ENCODE measurements at regions not wholly inside any gene's neighbourhood (a gene's known extent, or its start where the extent isn't known, plus 50 kb on each side); places are given as distances from the start of the nearest gene placed in this dataset.

DNA sequence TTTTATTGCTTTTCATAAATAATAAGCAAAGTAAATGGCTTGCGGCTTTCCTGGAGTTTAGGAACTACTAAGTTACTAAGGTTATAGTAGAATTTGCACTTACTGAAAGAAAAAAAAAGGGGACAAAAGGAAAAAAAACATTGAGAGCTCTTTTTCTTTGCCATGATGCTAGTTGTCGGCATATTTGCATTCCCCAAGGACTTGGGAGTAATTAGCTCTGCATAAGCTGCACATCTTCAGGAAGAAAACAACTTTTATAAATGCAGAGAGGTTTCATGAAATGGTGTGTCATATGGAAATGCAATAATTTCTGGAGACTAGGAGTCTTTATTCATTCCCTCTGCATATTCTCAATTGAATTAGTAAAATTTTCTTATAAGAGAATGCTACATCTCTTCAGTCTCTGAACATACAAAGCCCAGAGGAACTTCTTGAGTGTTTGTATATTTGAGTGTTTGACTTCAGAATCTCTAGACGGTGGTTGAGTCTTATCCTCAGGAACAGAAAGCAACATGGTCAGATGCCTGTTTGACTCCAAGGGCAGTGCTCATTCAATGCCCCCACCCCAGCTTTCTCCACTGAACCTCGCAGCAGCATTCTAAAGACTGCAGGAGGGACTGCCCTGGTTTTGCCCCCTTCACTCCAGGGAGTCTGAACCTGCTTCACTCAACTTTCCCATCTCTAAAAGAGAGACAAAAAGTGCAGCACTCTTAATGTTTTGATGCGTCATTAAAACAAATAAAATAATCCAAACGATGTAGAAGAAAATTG lies 158.9 kb upstream of the EEA1 start (continued):
- TF ChIP-seq, protein P1, sequence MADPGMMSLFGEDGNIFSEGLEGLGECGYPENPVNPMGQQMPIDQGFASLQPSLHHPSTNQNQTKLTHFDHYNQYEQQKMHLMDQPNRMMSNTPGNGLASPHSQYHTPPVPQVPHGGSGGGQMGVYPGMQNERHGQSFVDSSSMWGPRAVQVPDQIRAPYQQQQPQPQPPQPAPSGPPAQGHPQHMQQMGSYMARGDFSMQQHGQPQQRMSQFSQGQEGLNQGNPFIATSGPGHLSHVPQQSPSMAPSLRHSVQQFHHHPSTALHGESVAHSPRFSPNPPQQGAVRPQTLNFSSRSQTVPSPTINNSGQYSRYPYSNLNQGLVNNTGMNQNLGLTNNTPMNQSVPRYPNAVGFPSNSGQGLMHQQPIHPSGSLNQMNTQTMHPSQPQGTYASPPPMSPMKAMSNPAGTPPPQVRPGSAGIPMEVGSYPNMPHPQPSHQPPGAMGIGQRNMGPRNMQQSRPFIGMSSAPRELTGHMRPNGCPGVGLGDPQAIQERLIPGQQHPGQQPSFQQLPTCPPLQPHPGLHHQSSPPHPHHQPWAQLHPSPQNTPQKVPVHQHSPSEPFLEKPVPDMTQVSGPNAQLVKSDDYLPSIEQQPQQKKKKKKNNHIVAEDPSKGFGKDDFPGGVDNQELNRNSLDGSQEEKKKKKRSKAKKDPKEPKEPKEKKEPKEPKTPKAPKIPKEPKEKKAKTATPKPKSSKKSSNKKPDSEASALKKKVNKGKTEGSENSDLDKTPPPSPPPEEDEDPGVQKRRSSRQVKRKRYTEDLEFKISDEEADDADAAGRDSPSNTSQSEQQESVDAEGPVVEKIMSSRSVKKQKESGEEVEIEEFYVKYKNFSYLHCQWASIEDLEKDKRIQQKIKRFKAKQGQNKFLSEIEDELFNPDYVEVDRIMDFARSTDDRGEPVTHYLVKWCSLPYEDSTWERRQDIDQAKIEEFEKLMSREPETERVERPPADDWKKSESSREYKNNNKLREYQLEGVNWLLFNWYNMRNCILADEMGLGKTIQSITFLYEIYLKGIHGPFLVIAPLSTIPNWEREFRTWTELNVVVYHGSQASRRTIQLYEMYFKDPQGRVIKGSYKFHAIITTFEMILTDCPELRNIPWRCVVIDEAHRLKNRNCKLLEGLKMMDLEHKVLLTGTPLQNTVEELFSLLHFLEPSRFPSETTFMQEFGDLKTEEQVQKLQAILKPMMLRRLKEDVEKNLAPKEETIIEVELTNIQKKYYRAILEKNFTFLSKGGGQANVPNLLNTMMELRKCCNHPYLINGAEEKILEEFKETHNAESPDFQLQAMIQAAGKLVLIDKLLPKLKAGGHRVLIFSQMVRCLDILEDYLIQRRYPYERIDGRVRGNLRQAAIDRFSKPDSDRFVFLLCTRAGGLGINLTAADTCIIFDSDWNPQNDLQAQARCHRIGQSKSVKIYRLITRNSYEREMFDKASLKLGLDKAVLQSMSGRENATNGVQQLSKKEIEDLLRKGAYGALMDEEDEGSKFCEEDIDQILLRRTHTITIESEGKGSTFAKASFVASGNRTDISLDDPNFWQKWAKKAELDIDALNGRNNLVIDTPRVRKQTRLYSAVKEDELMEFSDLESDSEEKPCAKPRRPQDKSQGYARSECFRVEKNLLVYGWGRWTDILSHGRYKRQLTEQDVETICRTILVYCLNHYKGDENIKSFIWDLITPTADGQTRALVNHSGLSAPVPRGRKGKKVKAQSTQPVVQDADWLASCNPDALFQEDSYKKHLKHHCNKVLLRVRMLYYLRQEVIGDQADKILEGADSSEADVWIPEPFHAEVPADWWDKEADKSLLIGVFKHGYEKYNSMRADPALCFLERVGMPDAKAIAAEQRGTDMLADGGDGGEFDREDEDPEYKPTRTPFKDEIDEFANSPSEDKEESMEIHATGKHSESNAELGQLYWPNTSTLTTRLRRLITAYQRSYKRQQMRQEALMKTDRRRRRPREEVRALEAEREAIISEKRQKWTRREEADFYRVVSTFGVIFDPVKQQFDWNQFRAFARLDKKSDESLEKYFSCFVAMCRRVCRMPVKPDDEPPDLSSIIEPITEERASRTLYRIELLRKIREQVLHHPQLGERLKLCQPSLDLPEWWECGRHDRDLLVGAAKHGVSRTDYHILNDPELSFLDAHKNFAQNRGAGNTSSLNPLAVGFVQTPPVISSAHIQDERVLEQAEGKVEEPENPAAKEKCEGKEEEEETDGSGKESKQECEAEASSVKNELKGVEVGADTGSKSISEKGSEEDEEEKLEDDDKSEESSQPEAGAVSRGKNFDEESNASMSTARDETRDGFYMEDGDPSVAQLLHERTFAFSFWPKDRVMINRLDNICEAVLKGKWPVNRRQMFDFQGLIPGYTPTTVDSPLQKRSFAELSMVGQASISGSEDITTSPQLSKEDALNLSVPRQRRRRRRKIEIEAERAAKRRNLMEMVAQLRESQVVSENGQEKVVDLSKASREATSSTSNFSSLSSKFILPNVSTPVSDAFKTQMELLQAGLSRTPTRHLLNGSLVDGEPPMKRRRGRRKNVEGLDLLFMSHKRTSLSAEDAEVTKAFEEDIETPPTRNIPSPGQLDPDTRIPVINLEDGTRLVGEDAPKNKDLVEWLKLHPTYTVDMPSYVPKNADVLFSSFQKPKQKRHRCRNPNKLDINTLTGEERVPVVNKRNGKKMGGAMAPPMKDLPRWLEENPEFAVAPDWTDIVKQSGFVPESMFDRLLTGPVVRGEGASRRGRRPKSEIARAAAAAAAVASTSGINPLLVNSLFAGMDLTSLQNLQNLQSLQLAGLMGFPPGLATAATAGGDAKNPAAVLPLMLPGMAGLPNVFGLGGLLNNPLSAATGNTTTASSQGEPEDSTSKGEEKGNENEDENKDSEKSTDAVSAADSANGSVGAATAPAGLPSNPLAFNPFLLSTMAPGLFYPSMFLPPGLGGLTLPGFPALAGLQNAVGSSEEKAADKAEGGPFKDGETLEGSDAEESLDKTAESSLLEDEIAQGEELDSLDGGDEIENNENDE (IDR thresholded peaks at IDR 0.05; ENCODE audit: insufficient replicate concordance, low read length) = no peak
- TF ChIP-seq YY1 (IDR thresholded peaks at IDR 0.05; ENCODE audit: low read depth, low read length) = no peak

Data from H1 (cell line).